Stimulated activated CD4-positive, alpha-beta T cell treated with anti-CD3 and anti-CD28 coated beads, Interleukin-2, amount 100 ng/mL, for 24 hours (primary cell): ENCODE measurements at regions not wholly inside any gene's neighbourhood (a gene's known extent, or its start where the extent isn't known, plus 50 kb on each side); places are given as distances from the start of the nearest gene placed in this dataset.
"Not testable (repeated sequence)": the region's sequence is repeated elsewhere in the genome, so short reads cannot be mapped to it uniquely, and the experiment has no call there.

Experiments
- DNase-seq, 2 donors: peaks; one replicate each; pipeline ENCODE4 v3.0.0-alpha.2; 2020

GRCh38 chr6:134784336-134784735 is 165.6 kb downstream of the ALDH8A1 start:
- no peak for DNase-seq

GRCh38 chr6:134778431-134778830 is 171.5 kb downstream of the ALDH8A1 start:
- DNase-seq = no peak

GRCh38 chr6:134774201-134774638 is 175.7 kb downstream of the ALDH8A1 start:
- DNase-seq = no peak

GRCh38 chr6:134772671-134773360 is 177.1 kb downstream of the ALDH8A1 start:
- DNase-seq = no peak

- no peak for DNase-seq
These were observed 181.0 kb downstream of the ALDH8A1 start for GRCh38 chr6:134768931-134769330.

- no peak for DNase-seq
These were observed 183.4 kb downstream of the ALDH8A1 start for GRCh38 chr6:134766497-134766896.

- no peak for DNase-seq
These were observed 185.2 kb downstream of the ALDH8A1 start for GRCh38 chr6:134764741-134765140.

- not testable (repeated sequence) for DNase-seq
These were observed 186.3 kb downstream of the ALDH8A1 start for GRCh38 chr6:134763575-134763974.

- DNase-seq = no peak
These were observed 191.3 kb downstream of the ALDH8A1 start for GRCh38 chr6:134758621-134759020.

GRCh38 chr6:134757911-134758361 is 192.0 kb downstream of the ALDH8A1 start:
- DNase-seq = no peak

GRCh38 chr6:134756374-134757025 is 193.4 kb downstream of the ALDH8A1 start:
- no peak for DNase-seq

GRCh38 chr6:134754013-134754690 is 195.7 kb downstream of the ALDH8A1 start:
- no peak for DNase-seq

- DNase-seq = no peak
These were observed 196.9 kb downstream of the ALDH8A1 start for GRCh38 chr6:134753001-134753400.

GRCh38 chr6:134752445-134752844 is 197.5 kb downstream of the ALDH8A1 start:
- no peak for DNase-seq

GRCh38 chr6:134750669-134751068 is 199.2 kb downstream of the ALDH8A1 start:
- DNase-seq = no peak

GRCh38 chr6:134748484-134748883 is 201.4 kb downstream of the ALDH8A1 start:
- no peak for DNase-seq

GRCh38 chr6:134747197-134747596 is 202.7 kb downstream of the ALDH8A1 start:
- not testable (repeated sequence) for DNase-seq

- DNase-seq = no peak
These were observed 203.8 kb downstream of the ALDH8A1 start for GRCh38 chr6:134746140-134746539.

- not testable (repeated sequence) for DNase-seq
These were observed 204.7 kb downstream of the ALDH8A1 start for GRCh38 chr6:134745192-134745591.

GRCh38 chr6:134744301-134744700 is 205.6 kb downstream of the ALDH8A1 start:
- DNase-seq = no peak

- DNase-seq = no peak
These were observed 208.7 kb downstream of the ALDH8A1 start for GRCh38 chr6:134741200-134741536.

- DNase-seq = no peak
These were observed 209.3 kb downstream of the ALDH8A1 start for GRCh38 chr6:134740473-134741199.

GRCh38 chr6:134740027-134740373 is 209.9 kb downstream of the ALDH8A1 start:
- DNase-seq = no peak
